ENCODE measurements at regions not wholly inside any gene's neighbourhood (a gene's known extent, or its start where the extent isn't known, plus 50 kb on each side); places are given as distances from the start of the nearest gene placed in this dataset.
A peak's percentile ranks its signal among the peaks of the same experiment; 100 is the strongest.

- TF ChIP-seq CTCF (IDR thresholded peaks at IDR 0.05; ENCODE audit: control extremely low read depth, extremely low read depth, low read depth, missing control alignments) = no peak
- CTCF ChIA-PET = no interaction called here
- POLR2A ChIA-PET = no interaction called here
- no peak for DNase-seq (ENCODE audit: extremely low spot score)
Observed at GRCh38 chr9:27985714-27986113, 412.4 kb upstream of the C9orf72 start.

GRCh38 chr9:27990524-27990923, 417.2 kb upstream of the C9orf72 start:
- peak; percentile 2 for DNase-seq (ENCODE audit: extremely low spot score)
- no peak for TF ChIP-seq CTCF (IDR thresholded peaks at IDR 0.05; ENCODE audit: control extremely low read depth, extremely low read depth, low read depth, missing control alignments)
- POLR2A ChIA-PET = no interaction called here
- CTCF ChIA-PET = interaction anchor here (1.3 to 1.6 kb wide), 2 partner anchors 9 to 12 kb away, joined by 3 to 5 read pairs; no protein-coding TSS in a partner anchor

- CTCF ChIA-PET = interaction anchor here (1.6 kb wide), 1 partner anchor 9 kb away, joined by 5 read pairs; no protein-coding TSS in a partner anchor
- DNase-seq (ENCODE audit: extremely low spot score) = no peak
- no peak for TF ChIP-seq CTCF (IDR thresholded peaks at IDR 0.05; ENCODE audit: control extremely low read depth, extremely low read depth, low read depth, missing control alignments)
- POLR2A ChIA-PET = no interaction called here
Observed at GRCh38 chr9:27991221-27991620, 417.9 kb upstream of the C9orf72 start.

GRCh38 chr9:28001096-28001495, 427.8 kb upstream of the C9orf72 start:
- ChIA-PET CTCF (interaction anchor here (1.2 to 2.3 kb wide), 2 partner anchors 10 to 33 kb away, joined by 3 to 5 read pairs; no protein-coding TSS in a partner anchor), POLR2A (no interaction called here)
- DNase-seq (ENCODE audit: extremely low spot score) = no peak
- no peak for TF ChIP-seq CTCF (IDR thresholded peaks at IDR 0.05; ENCODE audit: control extremely low read depth, extremely low read depth, low read depth, missing control alignments)

GRCh38 chr9:28004900-28005299, 431.6 kb upstream of the C9orf72 start:
- DNase-seq (ENCODE audit: extremely low spot score) = no peak
- ChIA-PET CTCF (interaction anchor here (1.2 kb wide), 1 partner anchor 32 kb away, joined by 3 read pairs; no protein-coding TSS in a partner anchor), POLR2A (no interaction called here)
- TF ChIP-seq CTCF (IDR thresholded peaks at IDR 0.05; ENCODE audit: control extremely low read depth, extremely low read depth, low read depth, missing control alignments) = no peak

- POLR2A ChIA-PET = no interaction called here
- TF ChIP-seq CTCF (IDR thresholded peaks at IDR 0.05; ENCODE audit: control extremely low read depth, extremely low read depth, low read depth, missing control alignments) = no peak
- CTCF ChIA-PET = interaction anchor here (0.7 kb wide), 1 partner anchor 45 kb away, joined by 3 read pairs; no protein-coding TSS in a partner anchor
- DNase-seq (ENCODE audit: extremely low spot score) = no peak
Observed at GRCh38 chr9:28005779-28006178, 432.5 kb upstream of the C9orf72 start.

Data from GM10248 (cell line).